ENCODE measurements at regions not wholly inside any gene's neighbourhood (a gene's known extent, or its start where the extent isn't known, plus 50 kb on each side); places are given as distances from the start of the nearest gene placed in this dataset.
"Not testable (repeated sequence)": the region's sequence is repeated elsewhere in the genome, so short reads cannot be mapped to it uniquely, and the experiment has no call there.

GRCh38 chr1:206335162-206335561 is 131.8 kb downstream of the SRGAP2 start:
- H3K27ac ChIP-seq (ENCODE audit: low read depth, low read length); H3K9me2 ChIP-seq (replicated peaks; ENCODE audit: insufficient read depth, low read length); H3K4me3 ChIP-seq (ENCODE audit: insufficient read depth, low read length, poor library complexity, severe bottlenecking); H4K20me1 ChIP-seq (ENCODE audit: low read depth, low read length); H3K4me2 ChIP-seq (ENCODE audit: low read depth, low read length, poor library complexity, severe bottlenecking); H3F3A ChIP-seq (ENCODE audit: insufficient read depth); H3K27me3 ChIP-seq (ENCODE audit: low read length); H3K9ac ChIP-seq (ENCODE audit: low read length); H2AFZ ChIP-seq (ENCODE audit: low read depth, low read length, severe bottlenecking); H3K36me3 ChIP-seq (ENCODE audit: low read length); H3K79me2 ChIP-seq (ENCODE audit: insufficient read depth, low read length); H3K9me3 ChIP-seq (ENCODE audit: insufficient read depth, low read length): not testable (repeated sequence)

- H2AFZ ChIP-seq (ENCODE audit: low read depth, low read length, severe bottlenecking); H3F3A ChIP-seq (ENCODE audit: insufficient read depth); H3K36me3 ChIP-seq (ENCODE audit: low read length); H3K9me2 ChIP-seq (replicated peaks; ENCODE audit: insufficient read depth, low read length); H3K9ac ChIP-seq (ENCODE audit: low read length); H3K9me3 ChIP-seq (ENCODE audit: insufficient read depth, low read length); H3K4me3 ChIP-seq (ENCODE audit: insufficient read depth, low read length, poor library complexity, severe bottlenecking); H4K20me1 ChIP-seq (ENCODE audit: low read depth, low read length); H3K4me2 ChIP-seq (ENCODE audit: low read depth, low read length, poor library complexity, severe bottlenecking); H3K27ac ChIP-seq (ENCODE audit: low read depth, low read length); H3K27me3 ChIP-seq (ENCODE audit: low read length); H3K79me2 ChIP-seq (ENCODE audit: insufficient read depth, low read length): not testable (repeated sequence)
Measured at GRCh38 chr1:206335875-206336846, 132.8 kb downstream of the SRGAP2 start.

- H3K36me3 ChIP-seq (ENCODE audit: low read length); H2AFZ ChIP-seq (ENCODE audit: low read depth, low read length, severe bottlenecking); H3K79me2 ChIP-seq (ENCODE audit: insufficient read depth, low read length); H3K4me2 ChIP-seq (ENCODE audit: low read depth, low read length, poor library complexity, severe bottlenecking); H3K9ac ChIP-seq (ENCODE audit: low read length); H3K9me2 ChIP-seq (replicated peaks; ENCODE audit: insufficient read depth, low read length); H3K9me3 ChIP-seq (ENCODE audit: insufficient read depth, low read length); H3K27me3 ChIP-seq (ENCODE audit: low read length); H4K20me1 ChIP-seq (ENCODE audit: low read depth, low read length); H3K27ac ChIP-seq (ENCODE audit: low read depth, low read length); H3F3A ChIP-seq (ENCODE audit: insufficient read depth); H3K4me3 ChIP-seq (ENCODE audit: insufficient read depth, low read length, poor library complexity, severe bottlenecking): not testable (repeated sequence)
Measured at GRCh38 chr1:206337024-206337423, 133.3 kb upstream of the IKBKE start.

DNA sequence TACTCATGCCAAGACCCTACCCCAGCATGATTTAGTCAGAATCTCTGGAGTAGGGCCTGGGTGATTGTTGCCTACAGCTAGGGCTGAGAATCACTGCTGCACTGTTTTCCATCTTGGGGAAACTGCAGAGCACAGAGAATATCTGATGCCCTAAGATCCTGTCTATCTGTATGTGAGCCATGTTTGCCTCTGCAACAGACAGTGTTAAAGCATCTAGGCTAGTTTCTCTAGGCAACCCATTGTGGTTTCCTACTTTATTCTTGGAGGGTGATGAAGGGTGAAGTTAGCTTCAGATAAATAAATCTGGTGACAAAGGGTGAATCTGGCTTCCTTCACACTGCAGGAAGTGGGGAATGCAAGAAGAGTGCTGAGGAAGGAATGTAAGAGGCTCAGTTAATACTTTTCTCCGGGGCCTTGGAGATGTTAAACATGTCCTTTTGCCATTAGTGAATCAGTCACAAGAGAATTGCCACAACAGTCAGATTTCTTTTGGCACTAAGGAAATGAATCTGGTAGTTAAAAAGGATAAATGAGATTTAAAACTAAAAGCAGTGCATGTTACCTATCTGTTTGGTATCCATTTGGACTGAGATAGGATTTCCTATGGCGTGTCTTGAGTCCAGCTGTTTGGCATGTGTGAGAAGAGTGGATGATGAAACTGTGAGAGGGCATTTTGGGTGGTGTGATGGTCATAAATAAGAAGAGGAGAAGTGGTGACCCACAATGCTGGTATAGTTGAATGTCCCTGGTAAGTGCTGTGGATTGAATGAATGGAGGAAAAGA is 119.6 kb upstream of the IKBKE start:
- not testable (repeated sequence) for H3K9me3 ChIP-seq (ENCODE audit: insufficient read depth, low read length); H3K9ac ChIP-seq (ENCODE audit: low read length); H3K27ac ChIP-seq (ENCODE audit: low read depth, low read length); H2AFZ ChIP-seq (ENCODE audit: low read depth, low read length, severe bottlenecking); H3F3A ChIP-seq (ENCODE audit: insufficient read depth); H3K36me3 ChIP-seq (ENCODE audit: low read length); H3K4me3 ChIP-seq (ENCODE audit: insufficient read depth, low read length, poor library complexity, severe bottlenecking); H3K27me3 ChIP-seq (ENCODE audit: low read length); H3K79me2 ChIP-seq (ENCODE audit: insufficient read depth, low read length); H3K4me2 ChIP-seq (ENCODE audit: low read depth, low read length, poor library complexity, severe bottlenecking); H4K20me1 ChIP-seq (ENCODE audit: low read depth, low read length); H3K9me2 ChIP-seq (replicated peaks; ENCODE audit: insufficient read depth, low read length)

GRCh38 chr1:206351276-206352052 is 118.8 kb upstream of the IKBKE start:
- not testable (repeated sequence) for H3K9ac ChIP-seq (ENCODE audit: low read length); H3K27ac ChIP-seq (ENCODE audit: low read depth, low read length); H3K79me2 ChIP-seq (ENCODE audit: insufficient read depth, low read length); H3K9me3 ChIP-seq (ENCODE audit: insufficient read depth, low read length); H3K9me2 ChIP-seq (replicated peaks; ENCODE audit: insufficient read depth, low read length); H4K20me1 ChIP-seq (ENCODE audit: low read depth, low read length); H3F3A ChIP-seq (ENCODE audit: insufficient read depth); H3K36me3 ChIP-seq (ENCODE audit: low read length); H3K4me3 ChIP-seq (ENCODE audit: insufficient read depth, low read length, poor library complexity, severe bottlenecking); H3K4me2 ChIP-seq (ENCODE audit: low read depth, low read length, poor library complexity, severe bottlenecking); H3K27me3 ChIP-seq (ENCODE audit: low read length); H2AFZ ChIP-seq (ENCODE audit: low read depth, low read length, severe bottlenecking)

- H4K20me1 ChIP-seq (ENCODE audit: low read depth, low read length); H3K36me3 ChIP-seq (ENCODE audit: low read length); H3K27ac ChIP-seq (ENCODE audit: low read depth, low read length); H3K4me3 ChIP-seq (ENCODE audit: insufficient read depth, low read length, poor library complexity, severe bottlenecking); H3K9ac ChIP-seq (ENCODE audit: low read length); H3F3A ChIP-seq (ENCODE audit: insufficient read depth); H3K4me2 ChIP-seq (ENCODE audit: low read depth, low read length, poor library complexity, severe bottlenecking); H3K27me3 ChIP-seq (ENCODE audit: low read length); H3K9me2 ChIP-seq (replicated peaks; ENCODE audit: insufficient read depth, low read length); H3K79me2 ChIP-seq (ENCODE audit: insufficient read depth, low read length); H3K9me3 ChIP-seq (ENCODE audit: insufficient read depth, low read length); H2AFZ ChIP-seq (ENCODE audit: low read depth, low read length, severe bottlenecking): not testable (repeated sequence)
Measured at GRCh38 chr1:206356310-206356709, 114.0 kb upstream of the IKBKE start.

- not testable (repeated sequence) for H3K9me2 ChIP-seq (replicated peaks; ENCODE audit: insufficient read depth, low read length); H2AFZ ChIP-seq (ENCODE audit: low read depth, low read length, severe bottlenecking); H3K36me3 ChIP-seq (ENCODE audit: low read length); H3K4me2 ChIP-seq (ENCODE audit: low read depth, low read length, poor library complexity, severe bottlenecking); H3K4me3 ChIP-seq (ENCODE audit: insufficient read depth, low read length, poor library complexity, severe bottlenecking); H3F3A ChIP-seq (ENCODE audit: insufficient read depth); H3K79me2 ChIP-seq (ENCODE audit: insufficient read depth, low read length); H3K27ac ChIP-seq (ENCODE audit: low read depth, low read length); H4K20me1 ChIP-seq (ENCODE audit: low read depth, low read length); H3K9me3 ChIP-seq (ENCODE audit: insufficient read depth, low read length); H3K9ac ChIP-seq (ENCODE audit: low read length); H3K27me3 ChIP-seq (ENCODE audit: low read length)
Measured at GRCh38 chr1:206357962-206358361, 112.3 kb upstream of the IKBKE start.

All from SU-DHL-6 (cell line).